Right lobe of liver (tissue), 6 donors: ENCODE measurements at regions not wholly inside any gene's neighbourhood (a gene's known extent, or its start where the extent isn't known, plus 50 kb on each side); places are given as distances from the start of the nearest gene placed in this dataset.

Experiments used
- ATAC-seq, 4 donors: fragments of 200-7000 bp; cut with Tn5 transposase; one replicate each; pipeline ENCODE4 v1.9.1; 2020; ENCODE audit warnings: mild to moderate bottlenecking in 4 of 4, moderate library complexity in 4 of 4
- DNase-seq, 3 donors: peaks; one replicate each; pipeline ENCODE4 v3.0.0-alpha.2; 2020
- H3K27ac ChIP-seq, 3 donors: fragments of 200-600 bp; one replicate each; pipeline ENCODE4 v1.8.0; 2022
- H3K27me3 ChIP-seq, 2 donors: fragments of 200-600 bp; one replicate each; pipeline ENCODE4 v1.8.0; 2022
- H3K36me3 ChIP-seq, 4 donors: fragments of 200-600 bp; sonication (generic) in 1 of 4; one replicate each; pipeline versions ENCODE4 v1.5.1 to v1.8.0; 2017 to 2022; ENCODE audit warnings: control low read depth in 1 of 4
- H3K4me1 ChIP-seq, 4 donors: fragments of 200-600 bp; sonication (generic) in 1 of 4; one replicate each; pipeline versions ENCODE4 v1.5.1 to v1.8.0; 2017 to 2022; ENCODE audit warnings: control low read depth in 1 of 4
- H3K4me3 ChIP-seq, 3 donors: fragments of 200-600 bp; one replicate each; pipeline ENCODE4 v1.8.0; 2022
- H3K9me3 ChIP-seq, 4 donors: fragments of 200-600 bp; sonication (generic) in 1 of 4; one replicate each; pipeline versions ENCODE4 v1.5.1 to v1.8.0; 2017 to 2022; ENCODE audit warnings: control low read depth in 1 of 4
- CTCF ChIP-seq, 4 donors: fragments of 200-600 bp in 3 of 4; fragments of 450-650 bp in 1 of 4; IDR thresholded peaks; one replicate each; pipeline versions ENCODE4 v1.5.1 to v1.8.0; 2016 to 2022; ENCODE audit warnings: antibody characterized with exemption in 4 of 4, mild to moderate bottlenecking in 2 of 4
- POLR2A ChIP-seq: fragments of 450-650 bp; IDR thresholded peaks from one replicate; pipeline ENCODE4 v1.6.1; 2017; ENCODE audit warnings: antibody characterized with exemption, mild to moderate bottlenecking
- WGBS: methylation state at CpG from one replicate; pipeline ENCODE4 v1.1.6; 2018; ENCODE audit warnings: low coverage, low lambda C conversion rate; ENCODE audit not compliant: insufficient coverage; ENCODE audit errors: missing lambda C conversion rate; 5-methylcytosine and 5-hydroxymethylcytosine counted together
- intact Hi-C, 2 donors: fragments of 100-400 bp; cut with DNase I; formaldehyde crosslinking; loops; one replicate each; pipeline versions ENCODE4 v1.11.2 to v1.14.1; 2022
- donor health status: DM: no; HTN: yes; CAD: no.
- donor health status: DM: no; HTN: no; CAD: no.
- donor health status: DM: no; HTN: no; CAD: no.
- donor health status: DM: no; HTN: yes; CAD: no.
- donor health status: DM: no; HTN: yes; CAD: no.

- H3K4me3 ChIP-seq = no peak overlapping the region
- H3K4me1 ChIP-seq = peaks cover 0 to 4% (median under 1%) of the 10 kb centered on the region in 4 donors
- WGBS = 94% methylated on average over 4 of the region's 4 CpGs
- no peak for TF ChIP-seq POLR2A
- TF ChIP-seq CTCF (IDR thresholded peaks at IDR 0.05) = no peak
- H3K27me3 ChIP-seq = no peaks in the 10 kb centered on the region
- DNase-seq (no peak), ATAC-seq (no peak)
- no peaks in the 10 kb centered on the region for H3K9me3 ChIP-seq
- no peaks in the 10 kb centered on the region for H3K36me3 ChIP-seq
- intact Hi-C loops = no loop called here
- H3K27ac ChIP-seq = no peak overlapping the region
Observed at GRCh38 chr6:43843669-43844171, 73.7 kb downstream of the VEGFA start.

GRCh38 chr6:43843097-43843645, 73.2 kb downstream of the VEGFA start:
- H3K27ac ChIP-seq = no peak overlapping the region

GRCh38 chr6:43842231-43842794, 72.3 kb downstream of the VEGFA start:
- H3K9me3 ChIP-seq = no peaks in the 10 kb centered on the region
- no peak overlapping the region for H3K4me3 ChIP-seq
- TF ChIP-seq POLR2A = no peak
- WGBS = 67% methylated on average over 3 of the region's 10 CpGs
- H3K27ac ChIP-seq = no peak overlapping the region
- no peaks in the 10 kb centered on the region for H3K36me3 ChIP-seq
- no peak for DNase-seq
- intact Hi-C loops = no loop called here
- no peaks in the 10 kb centered on the region for H3K27me3 ChIP-seq
- peaks cover 0 to 18% (median 7%) of the 10 kb centered on the region in 4 donors for H3K4me1 ChIP-seq
- ATAC-seq = peak in 1 of 4 donors; percentile 7

More at GRCh38 chr6:43843097-43843645, 73.2 kb downstream of the VEGFA start:
- intact Hi-C loops = no loop called here
- no peak for DNase-seq
- H3K36me3 ChIP-seq = no peaks in the 10 kb centered on the region
- 67% methylated on average over 5 of the region's 5 CpGs for WGBS
- ATAC-seq = peak in 1 of 4 donors; percentile 78
- no peaks in the 10 kb centered on the region for H3K9me3 ChIP-seq
- peaks cover 0 to 9% (median 3%) of the 10 kb centered on the region in 4 donors for H3K4me1 ChIP-seq
- no peak for TF ChIP-seq POLR2A
- TF ChIP-seq CTCF (IDR thresholded peaks at IDR 0.05) = no peak
- no peak overlapping the region for H3K4me3 ChIP-seq
- no peaks in the 10 kb centered on the region for H3K27me3 ChIP-seq

- Histone ChIP-seq H3K36me3 (no peaks in the 10 kb centered on the region), H3K27ac (no peak overlapping the region), H3K4me1 (peaks cover 0 to 20% (median 8%) of the 10 kb centered on the region in 4 donors), H3K27me3 (no peaks in the 10 kb centered on the region), H3K9me3 (no peaks in the 10 kb centered on the region), H3K4me3 (no peak overlapping the region)
- WGBS = 54% methylated on average over 5 of the region's 5 CpGs
- TF ChIP-seq CTCF (IDR thresholded peaks at IDR 0.05) (no peak), POLR2A (no peak)
- ATAC-seq (no peak), DNase-seq (no peak)
- intact Hi-C loops = no loop called here
Observed at GRCh38 chr6:43840490-43841218, 70.6 kb downstream of the VEGFA start.
